ENCODE measurements at regions not wholly inside any gene's neighbourhood (a gene's known extent, or its start where the extent isn't known, plus 50 kb on each side); places are given as distances from the start of the nearest gene placed in this dataset.
A peak's percentile ranks its signal among the peaks of the same experiment; 100 is the strongest.
"Not testable (repeated sequence)": the region's sequence is repeated elsewhere in the genome, so short reads cannot be mapped to it uniquely, and the experiment has no call there.

GRCh38 chr20:53672484-53673129, 79.0 kb upstream of the ZNF217 start:
- no peaks in the 10 kb centered on the region for H3K27me3 Mint-ChIP-seq
- H3K9me3 ChIP-seq, result no peaks in the 10 kb centered on the region
- ATAC-seq (replicated peaks in 1 of 4), result no peak
- WGBS (ENCODE audit: insufficient coverage), result 95% methylated on average over 4 of the region's 10 CpGs
- no peak overlapping the region for H3K27ac ChIP-seq (ENCODE audit: low read length)
- no peak for DNase-seq
- no peak overlapping the region for H3K27ac Mint-ChIP-seq
- no peaks in the 10 kb centered on the region for H3K36me3 ChIP-seq (ENCODE audit: control insufficient read depth in 2 of 2, extremely low read depth in 1 of 2, insufficient read depth in 1 of 2, low read length in 1 of 2)
- peaks cover 1 to 3% of the 10 kb centered on the region in 2 experiments for H3K4me1 ChIP-seq (ENCODE audit: control insufficient read depth in 1 of 2, extremely low read depth in 1 of 2, insufficient read depth in 2 of 2, low read length in 2 of 2)
- H3K27me3 ChIP-seq (replicated peaks in 1 of 2; ENCODE audit: control insufficient read depth in 2 of 2, extremely low read depth in 1 of 2, insufficient read depth in 2 of 2, low read length in 1 of 2), result no peaks in the 10 kb centered on the region
- H3K4me3 Mint-ChIP-seq, result no peak overlapping the region
- CTCF ChIA-PET, result no interaction called here
- peaks cover 2 to 3% (median 2%) of the 10 kb centered on the region in 3 donors for H3K4me1 Mint-ChIP-seq
- H3K36me3 Mint-ChIP-seq, result no peaks in the 10 kb centered on the region
- no peak overlapping the region for H3K4me3 ChIP-seq (ENCODE audit: control insufficient read depth in 1 of 2, extremely low read depth in 1 of 2, low read length in 1 of 2)
- H3K9me3 Mint-ChIP-seq, result no peaks in the 10 kb centered on the region
- POLR2A ChIA-PET, result no interaction called here

- Histone ChIP-seq H3K9me3 (no peaks in the 10 kb centered on the region), H3K27me3 (replicated peaks in 1 of 2; ENCODE audit: control insufficient read depth in 2 of 2, extremely low read depth in 1 of 2, insufficient read depth in 2 of 2, low read length in 1 of 2) (no peaks in the 10 kb centered on the region), H3K27ac (ENCODE audit: low read length) (no peak overlapping the region), H3K36me3 (ENCODE audit: control insufficient read depth in 2 of 2, extremely low read depth in 1 of 2, insufficient read depth in 1 of 2, low read length in 1 of 2) (no peaks in the 10 kb centered on the region), H3K4me3 (ENCODE audit: control insufficient read depth in 1 of 2, extremely low read depth in 1 of 2, low read length in 1 of 2) (no peak overlapping the region), H3K4me1 (ENCODE audit: control insufficient read depth in 1 of 2, extremely low read depth in 1 of 2, insufficient read depth in 2 of 2, low read length in 2 of 2) (no peaks in the 10 kb centered on the region)
- no peaks in the 10 kb centered on the region for H3K9me3 Mint-ChIP-seq
- no CpG with 5 or more reads among the region's 2 CpGs for WGBS (ENCODE audit: insufficient coverage)
- H3K27me3 Mint-ChIP-seq, result no peaks in the 10 kb centered on the region
- ATAC-seq (replicated peaks in 1 of 4) (no peak), DNase-seq (no peak)
- CTCF ChIA-PET, result no interaction called here
- H3K36me3 Mint-ChIP-seq, result no peaks in the 10 kb centered on the region
- H3K27ac Mint-ChIP-seq, result no peak overlapping the region
- POLR2A ChIA-PET, result interaction anchor here in 1 of 2 donors (0.6 kb wide), 1 partner anchor 12 kb away, joined by 10 read pairs; no protein-coding TSS in a partner anchor
- H3K4me1 Mint-ChIP-seq, result no peaks in the 10 kb centered on the region
- no peak overlapping the region for H3K4me3 Mint-ChIP-seq
These were observed 77.7 kb upstream of the ZNF217 start for GRCh38 chr20:53671370-53671769.

- not testable (repeated sequence) for H3K4me3 Mint-ChIP-seq; H3K27ac Mint-ChIP-seq; H3K4me1 Mint-ChIP-seq; H3K36me3 ChIP-seq (ENCODE audit: control insufficient read depth in 2 of 2, extremely low read depth in 1 of 2, insufficient read depth in 1 of 2, low read length in 1 of 2); H3K27me3 Mint-ChIP-seq; H3K27me3 ChIP-seq (replicated peaks in 1 of 2; ENCODE audit: control insufficient read depth in 2 of 2, extremely low read depth in 1 of 2, insufficient read depth in 2 of 2, low read length in 1 of 2); DNase-seq; ATAC-seq (replicated peaks in 1 of 4); H3K9me3 Mint-ChIP-seq; H3K27ac ChIP-seq (ENCODE audit: low read length); H3K9me3 ChIP-seq; H3K4me3 ChIP-seq (ENCODE audit: control insufficient read depth in 1 of 2, extremely low read depth in 1 of 2, low read length in 1 of 2); H3K36me3 Mint-ChIP-seq; H3K4me1 ChIP-seq (ENCODE audit: control insufficient read depth in 1 of 2, extremely low read depth in 1 of 2, insufficient read depth in 2 of 2, low read length in 2 of 2)
- ChIA-PET POLR2A (interaction anchor here in 1 of 2 donors (0.7 kb wide), 1 partner anchor 1041 kb away, joined by 5 read pairs; no protein-coding TSS in a partner anchor), CTCF (interaction anchor here (0.6 to 0.7 kb wide), 5 partner anchors 10 to 270 kb away, joined by 3 to 7 read pairs (median 4); no protein-coding TSS in a partner anchor)
- 60% methylated on average over 1 of the region's 16 CpGs for WGBS (ENCODE audit: insufficient coverage)
These were observed 76.1 kb upstream of the ZNF217 start for GRCh38 chr20:53669517-53670313.

GRCh38 chr20:53668992-53669391, 75.4 kb upstream of the ZNF217 start:
- H3K9me3 Mint-ChIP-seq, result no peaks in the 10 kb centered on the region
- no peaks in the 10 kb centered on the region for H3K4me1 ChIP-seq (ENCODE audit: control insufficient read depth in 1 of 2, extremely low read depth in 1 of 2, insufficient read depth in 2 of 2, low read length in 2 of 2)
- H3K27ac ChIP-seq (ENCODE audit: low read length), result no peak overlapping the region
- no peaks in the 10 kb centered on the region for H3K36me3 Mint-ChIP-seq
- H3K36me3 ChIP-seq (ENCODE audit: control insufficient read depth in 2 of 2, extremely low read depth in 1 of 2, insufficient read depth in 1 of 2, low read length in 1 of 2), result no peaks in the 10 kb centered on the region
- H3K27ac Mint-ChIP-seq, result peak overlapping the region in 1 of 2 donors; percentile 48
- no peak overlapping the region for H3K4me3 ChIP-seq (ENCODE audit: control insufficient read depth in 1 of 2, extremely low read depth in 1 of 2, low read length in 1 of 2)
- H3K9me3 ChIP-seq, result no peaks in the 10 kb centered on the region
- peaks cover 0 to 4% (median 3%) of the 10 kb centered on the region in 3 donors for H3K4me1 Mint-ChIP-seq
- no peaks in the 10 kb centered on the region for H3K27me3 Mint-ChIP-seq
- CTCF ChIA-PET, result interaction anchor here in 1 of 2 donors (0.6 to 0.7 kb wide), 2 partner anchors 10 to 23 kb away, joined by 4 read pairs; no protein-coding TSS in a partner anchor
- POLR2A ChIA-PET, result interaction anchor here in 1 of 2 donors (0.7 kb wide), 1 partner anchor 1041 kb away, joined by 5 read pairs; no protein-coding TSS in a partner anchor
- H3K4me3 Mint-ChIP-seq, result no peak overlapping the region
- 93% methylated on average over 5 of the region's 9 CpGs for WGBS (ENCODE audit: insufficient coverage)
- no peak for ATAC-seq (replicated peaks in 1 of 4)
- no peaks in the 10 kb centered on the region for H3K27me3 ChIP-seq (replicated peaks in 1 of 2; ENCODE audit: control insufficient read depth in 2 of 2, extremely low read depth in 1 of 2, insufficient read depth in 2 of 2, low read length in 1 of 2)
- no peak for DNase-seq

GRCh38 chr20:53666144-53666543, 72.5 kb upstream of the ZNF217 start:
- H3K27me3 ChIP-seq (replicated peaks in 1 of 2; ENCODE audit: control insufficient read depth in 2 of 2, extremely low read depth in 1 of 2, insufficient read depth in 2 of 2, low read length in 1 of 2), result no peaks in the 10 kb centered on the region

GRCh38 chr20:53664121-53664520, 70.5 kb upstream of the ZNF217 start:
- no peaks in the 10 kb centered on the region for H3K9me3 Mint-ChIP-seq
- H3K4me1 Mint-ChIP-seq, result peaks cover 31 to 35% (median 32%) of the 10 kb centered on the region in 3 donors
- Histone ChIP-seq H3K27me3 (replicated peaks in 1 of 2; ENCODE audit: control insufficient read depth in 2 of 2, extremely low read depth in 1 of 2, insufficient read depth in 2 of 2, low read length in 1 of 2) (no peaks in the 10 kb centered on the region), H3K4me3 (ENCODE audit: control insufficient read depth in 1 of 2, extremely low read depth in 1 of 2, low read length in 1 of 2) (no peak overlapping the region), H3K27ac (ENCODE audit: low read length) (no peak overlapping the region), H3K9me3 (no peaks in the 10 kb centered on the region), H3K36me3 (ENCODE audit: control insufficient read depth in 2 of 2, extremely low read depth in 1 of 2, insufficient read depth in 1 of 2, low read length in 1 of 2) (no peaks in the 10 kb centered on the region), H3K4me1 (ENCODE audit: control insufficient read depth in 1 of 2, extremely low read depth in 1 of 2, insufficient read depth in 2 of 2, low read length in 2 of 2) (peaks cover 19 to 25% of the 10 kb centered on the region in 2 experiments)
- peak overlapping the region; percentile 80 to 81 for H3K27ac Mint-ChIP-seq
- no peak for DNase-seq
- POLR2A ChIA-PET, result interaction anchor here in 1 of 2 donors (0.7 kb wide), 1 partner anchor 79 kb away, joined by 10 read pairs; no protein-coding TSS in a partner anchor
- no peaks in the 10 kb centered on the region for H3K27me3 Mint-ChIP-seq
- no peak overlapping the region for H3K4me3 Mint-ChIP-seq
- no CpG with 5 or more reads among the region's 4 CpGs for WGBS (ENCODE audit: insufficient coverage)
- ATAC-seq (replicated peaks in 1 of 4), result no peak
- H3K36me3 Mint-ChIP-seq, result no peaks in the 10 kb centered on the region
- CTCF ChIA-PET, result interaction anchor here (0.7 kb wide), 2 partner anchors 18 to 274 kb away, joined by 3 read pairs; no protein-coding TSS in a partner anchor

More at GRCh38 chr20:53666144-53666543, 72.5 kb upstream of the ZNF217 start:
- Histone ChIP-seq H3K36me3 (ENCODE audit: control insufficient read depth in 2 of 2, extremely low read depth in 1 of 2, insufficient read depth in 1 of 2, low read length in 1 of 2) (no peaks in the 10 kb centered on the region), H3K4me1 (ENCODE audit: control insufficient read depth in 1 of 2, extremely low read depth in 1 of 2, insufficient read depth in 2 of 2, low read length in 2 of 2) (peaks cover 7 to 12% of the 10 kb centered on the region in 2 experiments), H3K4me3 (ENCODE audit: control insufficient read depth in 1 of 2, extremely low read depth in 1 of 2, low read length in 1 of 2) (no peak overlapping the region), H3K27ac (ENCODE audit: low read length) (no peak overlapping the region), H3K9me3 (no peaks in the 10 kb centered on the region)
- no peak overlapping the region for H3K4me3 Mint-ChIP-seq
- H3K27ac Mint-ChIP-seq, result no peak overlapping the region
- no peaks in the 10 kb centered on the region for H3K27me3 Mint-ChIP-seq
- H3K36me3 Mint-ChIP-seq, result no peaks in the 10 kb centered on the region
- WGBS (ENCODE audit: insufficient coverage), result 100% methylated on average over 1 of the region's 6 CpGs
- no peaks in the 10 kb centered on the region for H3K9me3 Mint-ChIP-seq
- CTCF ChIA-PET, result interaction anchor here in 1 of 2 donors (1.2 kb wide), 1 partner anchor 44 kb away, joined by 3 read pairs; no protein-coding TSS in a partner anchor
- peaks cover 11 to 19% (median 17%) of the 10 kb centered on the region in 3 donors for H3K4me1 Mint-ChIP-seq
- POLR2A ChIA-PET, result no interaction called here
- no peak for ATAC-seq (replicated peaks in 1 of 4)
- no peak for DNase-seq
